Left ventricle myocardium inferior (tissue), 1 donor: ENCODE measurements at regions not wholly inside any gene's neighbourhood (a gene's known extent, or its start where the extent isn't known, plus 50 kb on each side); places are given as distances from the start of the nearest gene placed in this dataset.

Source experiments
- DNase-seq: peaks from one replicate; pipeline ENCODE4 v3.0.0-alpha.2; 2020
- H3K27ac ChIP-seq: fragments of 200-600 bp; replicated peaks from 2 replicates; pipeline ENCODE4 v1.8.0; 2021
- H3K27me3 ChIP-seq: fragments of 200-600 bp; 2 replicates; pipeline ENCODE4 v1.8.0; 2021; ENCODE audit warnings: low read depth
- H3K36me3 ChIP-seq: fragments of 200-600 bp; 2 replicates; pipeline ENCODE4 v1.8.0; 2021
- H3K4me1 ChIP-seq: fragments of 200-600 bp; 2 replicates; pipeline ENCODE4 v1.8.0; 2021
- H3K4me3 ChIP-seq: fragments of 200-600 bp; 2 replicates; pipeline ENCODE4 v1.8.0; 2021; ENCODE audit warnings: mild to moderate bottlenecking, moderate library complexity
- H3K9me3 ChIP-seq: fragments of 200-600 bp; replicated peaks from 2 replicates; pipeline ENCODE4 v1.8.0; 2021
- CTCF ChIP-seq: fragments of 200-600 bp; IDR thresholded peaks from 2 replicates; pipeline ENCODE4 v1.8.0; 2021; ENCODE audit warnings: antibody characterized with exemption, mild to moderate bottlenecking, borderline replicate concordance
- intact Hi-C: fragments of 100-400 bp; cut with micrococcal nuclease; formaldehyde crosslinking; loops from one replicate; pipeline ENCODE4 v1.11.0; 2022
- donor health status: DM: no; HTN: yes; CAD: no; lungs with severe emphysema.

GRCh38 chr11:111124724-111125123, 120.8 kb upstream of the POU2AF2 start:
- Histone ChIP-seq H3K9me3 (no peaks in the 10 kb centered on the region), H3K36me3 (no peaks in the 10 kb centered on the region), H3K4me3 (no peak overlapping the region), H3K27ac (no peak overlapping the region), H3K27me3 (no peaks in the 10 kb centered on the region), H3K4me1 (no peaks in the 10 kb centered on the region)
- DNase-seq: no peak
- no peak for TF ChIP-seq CTCF
- intact Hi-C loops: no loop called here

- no peak overlapping the region for H3K4me3 ChIP-seq
- H3K9me3 ChIP-seq: no peaks in the 10 kb centered on the region
- H3K27me3 ChIP-seq: no peaks in the 10 kb centered on the region
- no peaks in the 10 kb centered on the region for H3K36me3 ChIP-seq
- no peak for TF ChIP-seq CTCF
- H3K4me1 ChIP-seq: no peaks in the 10 kb centered on the region
- no peak for DNase-seq
- no peak overlapping the region for H3K27ac ChIP-seq
- intact Hi-C loops: no loop called here
These were observed 121.8 kb upstream of the POU2AF2 start for GRCh38 chr11:111123463-111124398.

- Histone ChIP-seq H3K4me3 (no peak overlapping the region), H3K27ac (no peak overlapping the region), H3K27me3 (no peaks in the 10 kb centered on the region), H3K36me3 (no peaks in the 10 kb centered on the region), H3K9me3 (no peaks in the 10 kb centered on the region), H3K4me1 (no peaks in the 10 kb centered on the region)
- TF ChIP-seq CTCF: no peak
- no peak for DNase-seq
- intact Hi-C loops: no loop called here
These were observed 124.7 kb upstream of the POU2AF2 start for GRCh38 chr11:111120696-111121302.

- Histone ChIP-seq H3K4me3 (no peak overlapping the region), H3K9me3 (no peaks in the 10 kb centered on the region), H3K27ac (no peak overlapping the region), H3K27me3 (no peaks in the 10 kb centered on the region), H3K36me3 (no peaks in the 10 kb centered on the region), H3K4me1 (no peaks in the 10 kb centered on the region)
- no peak for DNase-seq
- no peak for TF ChIP-seq CTCF
- intact Hi-C loops: no loop called here
These were observed 125.4 kb upstream of the POU2AF2 start for GRCh38 chr11:111120161-111120560.

- Histone ChIP-seq H3K27ac (no peak overlapping the region), H3K36me3 (no peaks in the 10 kb centered on the region), H3K4me3 (no peak overlapping the region), H3K27me3 (no peaks in the 10 kb centered on the region), H3K4me1 (no peaks in the 10 kb centered on the region), H3K9me3 (no peaks in the 10 kb centered on the region)
- intact Hi-C loops: no loop called here
- DNase-seq: no peak
- no peak for TF ChIP-seq CTCF
These were observed 125.8 kb upstream of the POU2AF2 start for GRCh38 chr11:111119751-111120150.
